Mesothelial cell of epicardium (in vitro differentiated cells): ENCODE measurements at regions not wholly inside any gene's neighbourhood (a gene's known extent, or its start where the extent isn't known, plus 50 kb on each side); places are given as distances from the start of the nearest gene placed in this dataset.

Source experiments
- DNase-seq, 2 experiments: peaks; one replicate each; pipeline ENCODE4 v3.0.0; 2021; ENCODE audit warnings: low spot score in 2 of 2; ENCODE audit not compliant: unreplicated experiment in 2 of 2
- H3K27ac Mint-ChIP-seq: 2 replicates; pipeline ENCODE4 v1.8.0; 2021; ENCODE audit warnings: mixed read lengths
- H3K27me3 Mint-ChIP-seq: 2 replicates; pipeline ENCODE4 v1.8.0; 2021; ENCODE audit warnings: low read depth, mixed read lengths
- H3K36me3 Mint-ChIP-seq: 2 replicates; pipeline ENCODE4 v1.8.0; 2021; ENCODE audit warnings: mixed read lengths
- H3K4me1 Mint-ChIP-seq: 2 replicates; pipeline ENCODE4 v1.8.0; 2021; ENCODE audit warnings: mixed read lengths
- H3K4me3 Mint-ChIP-seq: 2 replicates; pipeline ENCODE4 v1.8.0; 2021; ENCODE audit warnings: mild to moderate bottlenecking, moderate library complexity, mixed read lengths
- H3K9me3 Mint-ChIP-seq: 2 replicates; pipeline ENCODE4 v1.8.0; 2021; ENCODE audit warnings: mixed read lengths
- TF ChIP-seq, protein P1 (sequence below): fragments of 200-600 bp; sonication (generic); IDR thresholded peaks from one replicate; pipeline ENCODE4 v1.5.0; 2021; ENCODE audit warnings: antibody characterized with exemption; ENCODE audit not compliant: unreplicated experiment

- Mint-ChIP-seq H3K4me3 (no peak overlapping the region), H3K4me1 (no peaks in the 10 kb centered on the region), H3K9me3 (no peaks in the 10 kb centered on the region), H3K27ac (no peak overlapping the region), H3K27me3 (no peaks in the 10 kb centered on the region), H3K36me3 (no peaks in the 10 kb centered on the region)
- TF ChIP-seq, protein P1, sequence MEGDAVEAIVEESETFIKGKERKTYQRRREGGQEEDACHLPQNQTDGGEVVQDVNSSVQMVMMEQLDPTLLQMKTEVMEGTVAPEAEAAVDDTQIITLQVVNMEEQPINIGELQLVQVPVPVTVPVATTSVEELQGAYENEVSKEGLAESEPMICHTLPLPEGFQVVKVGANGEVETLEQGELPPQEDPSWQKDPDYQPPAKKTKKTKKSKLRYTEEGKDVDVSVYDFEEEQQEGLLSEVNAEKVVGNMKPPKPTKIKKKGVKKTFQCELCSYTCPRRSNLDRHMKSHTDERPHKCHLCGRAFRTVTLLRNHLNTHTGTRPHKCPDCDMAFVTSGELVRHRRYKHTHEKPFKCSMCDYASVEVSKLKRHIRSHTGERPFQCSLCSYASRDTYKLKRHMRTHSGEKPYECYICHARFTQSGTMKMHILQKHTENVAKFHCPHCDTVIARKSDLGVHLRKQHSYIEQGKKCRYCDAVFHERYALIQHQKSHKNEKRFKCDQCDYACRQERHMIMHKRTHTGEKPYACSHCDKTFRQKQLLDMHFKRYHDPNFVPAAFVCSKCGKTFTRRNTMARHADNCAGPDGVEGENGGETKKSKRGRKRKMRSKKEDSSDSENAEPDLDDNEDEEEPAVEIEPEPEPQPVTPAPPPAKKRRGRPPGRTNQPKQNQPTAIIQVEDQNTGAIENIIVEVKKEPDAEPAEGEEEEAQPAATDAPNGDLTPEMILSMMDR = no peak
- no peak for DNase-seq
These were observed 451.6 kb upstream of the AZI2 start for GRCh38 chr3:28800203-28800602.

GRCh38 chr3:28808068-28808467, 459.4 kb upstream of the AZI2 start:
- H3K27me3 Mint-ChIP-seq = no peaks in the 10 kb centered on the region

GRCh38 chr3:28816017-28816416, 464.9 kb upstream of the RBMS3 start:
- DNase-seq = no peak
- Mint-ChIP-seq H3K27me3 (no peaks in the 10 kb centered on the region), H3K9me3 (peaks cover 25% of the 10 kb centered on the region), H3K27ac (no peak overlapping the region), H3K4me1 (peaks cover 10% of the 10 kb centered on the region), H3K36me3 (peaks cover 4% of the 10 kb centered on the region), H3K4me3 (no peak overlapping the region)
- TF ChIP-seq, protein P1 = no peak

More at GRCh38 chr3:28808068-28808467, 459.4 kb upstream of the AZI2 start:
- TF ChIP-seq, protein P1 = no peak
- H3K27ac Mint-ChIP-seq = no peak overlapping the region
- no peak for DNase-seq
- H3K9me3 Mint-ChIP-seq = no peaks in the 10 kb centered on the region
- no peak overlapping the region for H3K4me3 Mint-ChIP-seq
- H3K4me1 Mint-ChIP-seq = no peaks in the 10 kb centered on the region
- H3K36me3 Mint-ChIP-seq = no peaks in the 10 kb centered on the region

GRCh38 chr3:28824316-28824715, 456.6 kb upstream of the RBMS3 start:
- no peak for DNase-seq
- TF ChIP-seq, protein P1 = no peak
- H3K27me3 Mint-ChIP-seq = no peaks in the 10 kb centered on the region
- no peaks in the 10 kb centered on the region for H3K4me1 Mint-ChIP-seq
- H3K27ac Mint-ChIP-seq = no peak overlapping the region
- H3K4me3 Mint-ChIP-seq = no peak overlapping the region
- H3K9me3 Mint-ChIP-seq = peaks cover 16% of the 10 kb centered on the region
- H3K36me3 Mint-ChIP-seq = no peaks in the 10 kb centered on the region

GRCh38 chr3:28826840-28827239, 454.0 kb upstream of the RBMS3 start:
- no peak overlapping the region for H3K27ac Mint-ChIP-seq
- H3K9me3 Mint-ChIP-seq = peaks cover 34% of the 10 kb centered on the region
- H3K4me3 Mint-ChIP-seq = no peak overlapping the region
- no peaks in the 10 kb centered on the region for H3K4me1 Mint-ChIP-seq
- DNase-seq = no peak
- TF ChIP-seq, protein P1 = no peak
- H3K27me3 Mint-ChIP-seq = no peaks in the 10 kb centered on the region
- peaks cover 5% of the 10 kb centered on the region for H3K36me3 Mint-ChIP-seq

DNA sequence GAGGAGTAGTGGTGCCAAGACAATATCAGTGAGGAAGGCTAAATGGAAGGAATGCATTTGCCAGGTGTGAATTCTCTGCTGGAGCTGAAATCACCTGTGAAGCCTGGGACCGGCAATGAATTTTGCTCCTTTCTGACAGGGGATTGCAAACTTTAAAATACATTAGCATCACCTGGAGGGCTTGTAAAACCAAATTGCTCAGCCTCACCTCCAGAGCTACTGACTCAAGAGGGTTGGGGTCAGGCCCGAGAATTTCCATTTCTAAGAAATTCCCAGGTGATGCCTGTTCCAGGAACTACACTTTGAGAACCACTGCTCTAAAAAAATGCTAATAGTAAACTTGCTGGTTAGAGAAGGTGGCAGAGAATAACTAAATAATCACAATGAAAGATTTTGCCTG, 445.6 kb upstream of the RBMS3 start:
- TF ChIP-seq, protein P1 = no peak
- Mint-ChIP-seq H3K4me1 (no peaks in the 10 kb centered on the region), H3K9me3 (peaks cover 21% of the 10 kb centered on the region), H3K27me3 (peaks cover 16% of the 10 kb centered on the region), H3K36me3 (peaks cover 5% of the 10 kb centered on the region), H3K27ac (no peak overlapping the region), H3K4me3 (no peak overlapping the region)
- DNase-seq = no peak
